Lung (tissue), 11 donors: ENCODE measurements at regions not wholly inside any gene's neighbourhood (a gene's known extent, or its start where the extent isn't known, plus 50 kb on each side); places are given as distances from the start of the nearest gene placed in this dataset.

ENCODE experiments used
- ATAC-seq: fragments of 200-7000 bp; cut with Tn5 transposase; one replicate; pipeline ENCODE4 v1.9.1; 2020; ENCODE audit warnings: moderate number of reproducible peaks; ENCODE audit not compliant: insufficient read depth, low FRiP score
- DNase-seq, 3 donors: peaks; one replicate each; pipeline ENCODE4 v3.0.0-alpha.2; 2013 to 2017
- H3K27ac ChIP-seq, 2 donors: one replicate each; pipeline ENCODE4 v1.5.1; 2013; ENCODE audit warnings: mild to moderate bottlenecking in 2 of 2, moderate library complexity in 2 of 2, control low read depth in 1 of 2, inconsistent platforms in 1 of 2, low read depth in 1 of 2, low read length in 1 of 2
- H3K27me3 ChIP-seq, 3 donors: one replicate each; pipeline ENCODE4 v1.5.1; 2013; ENCODE audit warnings: low read length in 2 of 3; ENCODE audit not compliant: control insufficient read depth in 3 of 3, insufficient read depth in 3 of 3
- H3K36me3 ChIP-seq, 4 donors: one replicate each; pipeline ENCODE4 v1.5.1; 2013; ENCODE audit warnings: low read length in 4 of 4, mild to moderate bottlenecking in 1 of 4, moderate library complexity in 1 of 4; ENCODE audit not compliant: control insufficient read depth in 4 of 4, insufficient read depth in 4 of 4
- H3K4me1 ChIP-seq, 5 donors: one replicate each; pipeline ENCODE4 v1.5.1; 2013; ENCODE audit warnings: low read length in 5 of 5, mild to moderate bottlenecking in 2 of 5, moderate library complexity in 1 of 5; ENCODE audit not compliant: control insufficient read depth in 5 of 5, insufficient read depth in 5 of 5
- H3K4me3 ChIP-seq: one replicate; pipeline ENCODE4 v1.5.1; 2013; ENCODE audit warnings: mild to moderate bottlenecking, control low read depth, moderate library complexity
- H3K9ac ChIP-seq, 2 donors: one replicate each; pipeline ENCODE4 v1.5.1; 2013; ENCODE audit warnings: low read length in 2 of 2, control low read depth in 1 of 2; ENCODE audit not compliant: insufficient read depth in 1 of 2
- H3K9me3 ChIP-seq, 4 donors: one replicate each; pipeline ENCODE4 v1.5.1; 2013; ENCODE audit warnings: low read length in 3 of 4, mild to moderate bottlenecking in 1 of 4, moderate library complexity in 1 of 4; ENCODE audit not compliant: control insufficient read depth in 4 of 4, insufficient read depth in 3 of 4
- WGBS, 2 donors: extraction: QIAGEN DNeasy Blood & Tissue Kit; methylation state at CpG; one replicate each; pipeline ENCODE4 v1.1.7; 2013; 5-methylcytosine and 5-hydroxymethylcytosine counted together
- TF ChIP-seq, protein P1 (sequence below): IDR thresholded peaks from 2 replicates; pipeline ENCODE4 v1.5.1; 2012; ENCODE audit warnings: mild to moderate bottlenecking; ENCODE audit errors: control extremely low read depth, extremely low read depth
- donor health status: control.
- donor health status: control.
- donor health status: Bipolar disorder and iron deficiency.
- donor health status: healthy.
- donor health status: DM: yes; HTN: yes; CAD: no.

DNA sequence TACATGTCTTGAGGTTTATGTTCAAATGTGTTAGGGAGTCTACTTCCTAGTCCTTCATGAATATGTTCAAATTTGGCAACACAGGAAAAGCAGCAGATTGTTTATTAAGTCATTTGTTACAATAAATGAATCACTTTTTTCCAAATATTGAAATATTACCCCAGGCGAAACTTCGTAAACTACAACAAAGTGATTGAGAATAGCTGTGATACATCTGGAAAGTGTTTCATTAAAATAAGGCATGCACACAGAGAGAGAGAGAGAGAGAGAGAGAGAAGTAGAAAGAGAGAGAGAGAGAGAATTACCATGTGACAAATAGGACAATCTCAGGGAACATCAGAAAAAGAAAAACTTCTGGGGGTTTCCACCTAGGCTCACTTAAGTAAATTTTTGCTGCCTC lies 363.1 kb upstream of the PTCHD4 start:
- H3K36me3 ChIP-seq, result no peaks in the 10 kb centered on the region
- TF ChIP-seq, protein P1, sequence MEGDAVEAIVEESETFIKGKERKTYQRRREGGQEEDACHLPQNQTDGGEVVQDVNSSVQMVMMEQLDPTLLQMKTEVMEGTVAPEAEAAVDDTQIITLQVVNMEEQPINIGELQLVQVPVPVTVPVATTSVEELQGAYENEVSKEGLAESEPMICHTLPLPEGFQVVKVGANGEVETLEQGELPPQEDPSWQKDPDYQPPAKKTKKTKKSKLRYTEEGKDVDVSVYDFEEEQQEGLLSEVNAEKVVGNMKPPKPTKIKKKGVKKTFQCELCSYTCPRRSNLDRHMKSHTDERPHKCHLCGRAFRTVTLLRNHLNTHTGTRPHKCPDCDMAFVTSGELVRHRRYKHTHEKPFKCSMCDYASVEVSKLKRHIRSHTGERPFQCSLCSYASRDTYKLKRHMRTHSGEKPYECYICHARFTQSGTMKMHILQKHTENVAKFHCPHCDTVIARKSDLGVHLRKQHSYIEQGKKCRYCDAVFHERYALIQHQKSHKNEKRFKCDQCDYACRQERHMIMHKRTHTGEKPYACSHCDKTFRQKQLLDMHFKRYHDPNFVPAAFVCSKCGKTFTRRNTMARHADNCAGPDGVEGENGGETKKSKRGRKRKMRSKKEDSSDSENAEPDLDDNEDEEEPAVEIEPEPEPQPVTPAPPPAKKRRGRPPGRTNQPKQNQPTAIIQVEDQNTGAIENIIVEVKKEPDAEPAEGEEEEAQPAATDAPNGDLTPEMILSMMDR, result no peak
- ATAC-seq (no peak), DNase-seq (peak in 2 of 3 donors; percentile 16 to 17)
- peaks cover 0 to 2% (median 0%) of the 10 kb centered on the region in 4 donors for H3K9me3 ChIP-seq
- H3K4me1 ChIP-seq, result peaks cover 0 to 15% (median 0%) of the 10 kb centered on the region in 5 donors
- no peak overlapping the region for H3K27ac ChIP-seq
- 37 to 79% methylated on average over 2 of the region's 2 CpGs for WGBS, 2 donors
- no peak overlapping the region for H3K4me3 ChIP-seq
- no peak overlapping the region for H3K9ac ChIP-seq
- no peaks in the 10 kb centered on the region for H3K27me3 ChIP-seq

DNA sequence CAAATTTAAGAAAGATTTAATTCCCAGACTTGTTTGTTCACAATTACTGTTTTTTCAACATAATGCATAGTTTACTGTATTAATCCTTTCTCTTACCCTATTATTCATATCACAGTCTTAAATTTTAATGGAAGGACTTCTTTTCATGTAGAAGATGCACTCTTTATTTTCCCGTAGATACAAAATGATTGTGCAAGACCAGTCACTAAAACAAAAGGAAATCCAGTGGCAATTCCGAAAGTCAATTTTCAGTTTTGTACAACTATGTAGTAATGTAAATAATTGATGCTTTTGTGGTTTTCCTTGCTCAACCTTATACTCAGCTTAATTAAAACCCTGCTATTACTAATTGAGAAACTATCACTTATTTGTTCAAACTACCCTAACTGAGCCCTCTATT lies 361.5 kb upstream of the PTCHD4 start:
- no peak overlapping the region for H3K27ac ChIP-seq
- no peaks in the 10 kb centered on the region for H3K27me3 ChIP-seq
- H3K9me3 ChIP-seq, result peaks cover 0 to 2% (median 0%) of the 10 kb centered on the region in 4 donors
- H3K36me3 ChIP-seq, result no peaks in the 10 kb centered on the region
- H3K4me3 ChIP-seq, result no peak overlapping the region
- no peak for ATAC-seq
- no peak for DNase-seq
- no peak overlapping the region for H3K9ac ChIP-seq
- TF ChIP-seq, protein P1, result no peak
- 44 to 87% methylated on average over 2 of the region's 2 CpGs for WGBS, 2 donors
- peaks cover 0 to 15% (median 0%) of the 10 kb centered on the region in 5 donors for H3K4me1 ChIP-seq

DNA sequence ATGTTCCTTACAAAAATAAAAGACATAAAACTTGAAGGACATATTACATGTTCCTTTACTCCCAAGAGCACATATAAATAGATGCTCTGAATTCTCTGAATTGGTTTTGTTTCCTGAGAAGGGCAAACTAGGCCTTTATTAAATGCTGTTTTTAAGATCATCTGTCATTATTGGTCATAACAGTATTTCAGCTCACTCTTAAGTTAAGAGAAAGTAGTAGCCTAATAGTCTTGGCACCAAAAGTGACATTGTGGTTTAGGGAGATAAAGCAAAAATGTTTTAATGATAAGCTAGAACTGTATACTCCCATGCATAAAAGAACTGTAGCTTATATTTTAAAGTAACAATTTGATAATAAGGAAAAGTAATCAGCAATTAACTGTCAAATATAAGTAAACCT lies 361.1 kb upstream of the PTCHD4 start:
- ATAC-seq, result no peak
- TF ChIP-seq, protein P1, result no peak
- H3K9me3 ChIP-seq, result peaks cover 0 to 2% (median 0%) of the 10 kb centered on the region in 4 donors
- peak in 2 of 3 donors; percentile 22 to 24 for DNase-seq
- no peak overlapping the region for H3K9ac ChIP-seq
- H3K27me3 ChIP-seq, result no peaks in the 10 kb centered on the region
- H3K4me1 ChIP-seq, result peaks cover 0 to 15% (median 0%) of the 10 kb centered on the region in 5 donors
- H3K4me3 ChIP-seq, result no peak overlapping the region
- no peaks in the 10 kb centered on the region for H3K36me3 ChIP-seq
- no peak overlapping the region for H3K27ac ChIP-seq

DNA sequence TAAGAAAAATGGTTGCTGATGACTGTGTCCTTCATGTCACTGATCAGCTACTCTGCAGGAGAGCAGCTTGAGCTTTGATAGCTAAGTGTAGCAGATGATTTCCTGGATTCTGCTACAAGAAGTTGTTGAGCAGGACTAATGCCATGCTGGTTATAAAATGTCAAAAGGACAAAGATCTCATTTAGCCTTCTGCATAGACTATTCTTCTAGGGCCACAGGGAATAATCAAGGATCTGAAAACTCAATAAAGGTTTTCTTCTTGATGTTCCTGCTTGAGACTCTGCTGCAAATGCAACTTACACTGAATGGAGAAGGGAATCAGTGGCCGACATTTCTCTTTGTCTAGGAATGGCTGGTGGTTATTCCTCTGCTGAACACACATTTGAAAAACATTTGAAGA lies 360.3 kb upstream of the PTCHD4 start:
- DNase-seq, result no peak
- no peak overlapping the region for H3K27ac ChIP-seq
- WGBS, 2 donors, result 89 to 93% methylated on average over 1 of the region's 1 CpG
- H3K36me3 ChIP-seq, result no peaks in the 10 kb centered on the region
- peaks cover 0 to 3% (median 1%) of the 10 kb centered on the region in 4 donors for H3K9me3 ChIP-seq
- no peak overlapping the region for H3K4me3 ChIP-seq
- no peak for ATAC-seq
- peaks cover 0 to 15% (median 0%) of the 10 kb centered on the region in 5 donors for H3K4me1 ChIP-seq
- TF ChIP-seq, protein P1, result no peak
- no peaks in the 10 kb centered on the region for H3K27me3 ChIP-seq
- no peak overlapping the region for H3K9ac ChIP-seq
